Activated naive CD4-positive, alpha-beta T cell treated with anti-CD3 and anti-CD28 coated beads, Interleukin-2, amount 50 U/mL, for 24 hours (primary cell): ENCODE measurements at regions not wholly inside any gene's neighbourhood (a gene's known extent, or its start where the extent isn't known, plus 50 kb on each side); places are given as distances from the start of the nearest gene placed in this dataset.

Source experiments
- H3K27ac Mint-ChIP-seq: one replicate; pipeline ENCODE4 v1.8.0; 2021; ENCODE audit warnings: mild to moderate bottlenecking, mixed read lengths
- H3K27me3 Mint-ChIP-seq: one replicate; pipeline ENCODE4 v1.8.0; 2021; ENCODE audit warnings: mixed read lengths
- H3K36me3 Mint-ChIP-seq: one replicate; pipeline ENCODE4 v1.8.0; 2021; ENCODE audit warnings: mixed read lengths
- H3K4me1 Mint-ChIP-seq: one replicate; pipeline ENCODE4 v1.8.0; 2021; ENCODE audit warnings: mixed read lengths
- H3K4me3 Mint-ChIP-seq: one replicate; pipeline ENCODE4 v1.8.0; 2021; ENCODE audit warnings: mild to moderate bottlenecking, mixed read lengths
- H3K9me3 Mint-ChIP-seq: one replicate; pipeline ENCODE4 v1.8.0; 2021; ENCODE audit warnings: mixed read lengths

DNA sequence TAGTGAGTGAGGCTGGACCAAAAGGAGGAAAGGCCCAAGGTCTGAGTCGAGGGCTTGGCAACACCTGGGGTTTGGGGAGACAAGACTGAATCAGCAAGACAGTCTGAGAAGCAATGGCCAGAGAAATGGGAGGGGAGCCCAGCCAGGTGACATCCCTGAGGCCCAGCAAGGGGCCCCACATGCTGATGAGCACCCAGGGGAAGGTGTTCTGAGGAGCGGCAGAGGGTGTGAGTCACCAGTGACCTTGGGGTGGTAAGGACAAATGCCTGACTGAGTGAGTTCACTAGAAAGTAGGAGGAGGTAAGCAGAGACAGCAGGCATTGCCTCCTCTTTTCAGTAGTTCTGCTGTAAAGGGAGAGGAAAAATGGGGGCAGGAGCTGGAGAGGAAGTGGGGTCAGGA lies 192.4 kb upstream of the GALNT2 start:
- H3K9me3 Mint-ChIP-seq = no peaks in the 10 kb centered on the region
- H3K4me1 Mint-ChIP-seq = no peaks in the 10 kb centered on the region

DNA sequence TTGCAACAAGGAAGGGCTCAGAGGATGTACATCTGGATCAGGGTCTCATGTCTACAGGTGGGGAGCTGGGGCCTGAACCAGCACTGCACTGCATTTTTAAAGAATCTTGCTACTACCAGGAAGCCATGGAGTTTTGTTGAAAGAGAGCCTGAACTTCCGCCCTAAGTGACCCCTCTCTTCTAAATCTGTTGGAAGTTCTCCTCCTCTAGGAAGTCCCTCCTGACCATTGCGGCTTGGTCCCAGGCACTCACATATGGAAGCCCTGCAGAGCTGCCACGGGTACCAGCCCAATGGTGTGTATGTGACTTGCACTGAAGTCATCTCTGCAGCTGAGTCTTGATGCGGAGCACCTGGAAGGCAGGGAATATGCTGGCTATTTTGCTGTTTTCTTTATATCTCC lies 192.0 kb upstream of the GALNT2 start:
- Mint-ChIP-seq H3K9me3 (no peaks in the 10 kb centered on the region), H3K27me3 (no peaks in the 10 kb centered on the region)

More for the DNA sequence above, 192.4 kb upstream of the GALNT2 start:
- H3K36me3 Mint-ChIP-seq = no peaks in the 10 kb centered on the region
- no peak overlapping the region for H3K27ac Mint-ChIP-seq
- no peak overlapping the region for H3K4me3 Mint-ChIP-seq
- H3K27me3 Mint-ChIP-seq = no peaks in the 10 kb centered on the region

DNA sequence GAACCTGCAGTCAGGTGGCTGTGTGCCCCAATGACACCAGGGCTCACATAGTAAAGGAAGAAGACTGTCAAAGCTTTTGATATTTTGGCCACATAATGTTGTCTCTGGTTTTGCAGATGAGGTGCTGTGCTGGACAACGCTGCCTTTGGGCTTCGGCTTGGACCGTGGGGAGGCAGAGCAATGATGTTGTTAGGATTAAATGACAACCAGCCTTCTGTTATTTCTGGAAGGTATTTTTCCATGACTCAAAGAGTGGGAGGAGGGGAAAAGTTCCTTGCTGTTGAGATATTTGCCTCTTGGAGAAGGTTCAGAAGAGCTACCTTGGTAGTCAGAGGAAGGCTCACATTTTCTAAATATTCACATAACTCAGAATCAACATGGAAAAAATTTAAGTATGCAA lies 187.3 kb upstream of the GALNT2 start:
- peaks cover 7% of the 10 kb centered on the region for H3K27me3 Mint-ChIP-seq
- H3K27ac Mint-ChIP-seq = no peak overlapping the region
- H3K36me3 Mint-ChIP-seq = no peaks in the 10 kb centered on the region
- H3K4me3 Mint-ChIP-seq = no peak overlapping the region
- H3K4me1 Mint-ChIP-seq = no peaks in the 10 kb centered on the region
- H3K9me3 Mint-ChIP-seq = no peaks in the 10 kb centered on the region

More for the DNA sequence above, 192.0 kb upstream of the GALNT2 start:
- H3K36me3 Mint-ChIP-seq = no peaks in the 10 kb centered on the region
- no peak overlapping the region for H3K27ac Mint-ChIP-seq
- H3K4me3 Mint-ChIP-seq = no peak overlapping the region
- no peaks in the 10 kb centered on the region for H3K4me1 Mint-ChIP-seq

GRCh38 chr1:229880271-229881170 lies 186.5 kb upstream of the GALNT2 start:
- no peaks in the 10 kb centered on the region for H3K4me1 Mint-ChIP-seq
- no peak overlapping the region for H3K4me3 Mint-ChIP-seq
- H3K9me3 Mint-ChIP-seq = no peaks in the 10 kb centered on the region
- H3K27ac Mint-ChIP-seq = no peak overlapping the region
- H3K36me3 Mint-ChIP-seq = no peaks in the 10 kb centered on the region
- peaks cover 7% of the 10 kb centered on the region for H3K27me3 Mint-ChIP-seq

DNA sequence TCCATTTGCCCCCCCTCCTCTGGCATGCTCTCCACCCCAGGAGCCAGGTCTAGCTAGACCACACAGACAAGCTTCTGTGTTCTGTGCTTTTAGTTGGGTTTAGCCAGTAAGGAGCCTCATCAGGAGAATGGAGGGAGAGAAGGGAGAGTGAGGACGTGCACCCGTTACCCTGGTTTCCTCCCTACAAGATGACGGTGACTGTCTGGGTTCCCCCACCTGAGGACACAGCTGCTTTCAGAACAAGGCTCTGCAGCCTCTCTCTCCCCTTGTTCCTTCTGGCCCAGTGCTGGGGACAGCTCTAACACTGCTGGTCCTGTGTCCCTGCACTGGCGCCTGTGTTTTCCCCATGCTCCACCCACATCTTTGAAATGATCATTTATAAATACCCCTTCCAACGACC lies 184.4 kb upstream of the GALNT2 start:
- Mint-ChIP-seq H3K27ac (no peak overlapping the region), H3K4me3 (no peak overlapping the region), H3K9me3 (no peaks in the 10 kb centered on the region), H3K36me3 (no peaks in the 10 kb centered on the region), H3K4me1 (no peaks in the 10 kb centered on the region), H3K27me3 (peaks cover 7% of the 10 kb centered on the region)

- H3K4me1 Mint-ChIP-seq = no peaks in the 10 kb centered on the region
Observed at GRCh38 chr1:229883504-229884200, 183.4 kb upstream of the GALNT2 start.

GRCh38 chr1:229884765-229885164 lies 182.3 kb upstream of the GALNT2 start:
- H3K9me3 Mint-ChIP-seq = no peaks in the 10 kb centered on the region
- no peak overlapping the region for H3K27ac Mint-ChIP-seq
- no peaks in the 10 kb centered on the region for H3K4me1 Mint-ChIP-seq
- H3K4me3 Mint-ChIP-seq = no peak overlapping the region
- H3K36me3 Mint-ChIP-seq = no peaks in the 10 kb centered on the region
- peaks cover 7% of the 10 kb centered on the region for H3K27me3 Mint-ChIP-seq

More at GRCh38 chr1:229883504-229884200, 183.4 kb upstream of the GALNT2 start:
- no peaks in the 10 kb centered on the region for H3K9me3 Mint-ChIP-seq
- no peak overlapping the region for H3K27ac Mint-ChIP-seq
- H3K36me3 Mint-ChIP-seq = no peaks in the 10 kb centered on the region
- peaks cover 7% of the 10 kb centered on the region for H3K27me3 Mint-ChIP-seq
- no peak overlapping the region for H3K4me3 Mint-ChIP-seq

- Mint-ChIP-seq H3K27ac (no peak overlapping the region), H3K27me3 (peaks cover 7% of the 10 kb centered on the region), H3K4me3 (no peak overlapping the region), H3K9me3 (no peaks in the 10 kb centered on the region), H3K36me3 (no peaks in the 10 kb centered on the region), H3K4me1 (no peaks in the 10 kb centered on the region)
Observed at GRCh38 chr1:229885568-229886495, 181.2 kb upstream of the GALNT2 start.

GRCh38 chr1:229886636-229887035 lies 180.4 kb upstream of the GALNT2 start:
- Mint-ChIP-seq H3K27ac (no peak overlapping the region), H3K9me3 (no peaks in the 10 kb centered on the region), H3K27me3 (peaks cover 7% of the 10 kb centered on the region), H3K4me3 (no peak overlapping the region), H3K4me1 (no peaks in the 10 kb centered on the region), H3K36me3 (no peaks in the 10 kb centered on the region)

DNA sequence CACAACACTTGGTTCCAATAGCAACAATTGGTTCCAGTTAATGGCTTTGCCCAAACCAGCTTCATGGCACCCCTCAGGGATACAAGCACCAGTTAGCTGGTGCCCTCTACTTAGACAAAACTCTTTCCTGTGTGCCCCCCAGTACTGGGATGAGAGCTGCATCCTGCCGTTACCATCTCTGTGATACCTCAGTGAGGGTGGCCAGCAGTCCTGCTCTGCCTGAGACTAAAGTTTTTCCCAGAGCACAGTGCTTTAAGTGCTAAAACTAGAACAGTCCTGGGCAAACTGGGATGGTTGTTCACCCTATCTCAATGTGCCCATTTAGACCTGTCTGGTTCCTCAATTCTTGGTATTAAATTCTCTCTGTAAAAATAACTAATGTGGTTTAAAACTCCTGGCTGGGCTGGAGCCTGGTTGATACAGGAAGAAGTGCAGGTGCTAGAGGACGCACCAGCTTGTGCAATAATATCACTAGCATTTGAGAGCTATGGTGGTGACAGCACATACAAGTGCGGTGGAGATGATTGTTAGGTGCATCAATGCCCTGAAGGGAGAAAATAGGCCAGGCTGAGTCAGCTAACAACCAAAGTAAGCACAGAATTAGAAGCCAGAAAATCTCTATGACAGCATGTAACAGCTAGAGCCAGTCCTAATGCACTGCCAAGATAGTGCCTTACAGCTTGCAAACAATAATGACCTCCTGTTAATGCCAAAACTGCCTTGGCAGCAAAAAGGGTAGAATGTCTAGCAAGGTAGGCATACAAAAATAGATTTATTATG lies 179.8 kb upstream of the GALNT2 start:
- H3K27me3 Mint-ChIP-seq = peaks cover 7% of the 10 kb centered on the region
- no peaks in the 10 kb centered on the region for H3K9me3 Mint-ChIP-seq
- no peaks in the 10 kb centered on the region for H3K36me3 Mint-ChIP-seq
- no peaks in the 10 kb centered on the region for H3K4me1 Mint-ChIP-seq
- H3K4me3 Mint-ChIP-seq = no peak overlapping the region
- H3K27ac Mint-ChIP-seq = no peak overlapping the region

GRCh38 chr1:229888157-229888556 lies 178.9 kb upstream of the GALNT2 start:
- Mint-ChIP-seq H3K9me3 (no peaks in the 10 kb centered on the region), H3K4me3 (no peak overlapping the region), H3K36me3 (no peaks in the 10 kb centered on the region), H3K27ac (no peak overlapping the region), H3K27me3 (peaks cover 4% of the 10 kb centered on the region), H3K4me1 (no peaks in the 10 kb centered on the region)

DNA sequence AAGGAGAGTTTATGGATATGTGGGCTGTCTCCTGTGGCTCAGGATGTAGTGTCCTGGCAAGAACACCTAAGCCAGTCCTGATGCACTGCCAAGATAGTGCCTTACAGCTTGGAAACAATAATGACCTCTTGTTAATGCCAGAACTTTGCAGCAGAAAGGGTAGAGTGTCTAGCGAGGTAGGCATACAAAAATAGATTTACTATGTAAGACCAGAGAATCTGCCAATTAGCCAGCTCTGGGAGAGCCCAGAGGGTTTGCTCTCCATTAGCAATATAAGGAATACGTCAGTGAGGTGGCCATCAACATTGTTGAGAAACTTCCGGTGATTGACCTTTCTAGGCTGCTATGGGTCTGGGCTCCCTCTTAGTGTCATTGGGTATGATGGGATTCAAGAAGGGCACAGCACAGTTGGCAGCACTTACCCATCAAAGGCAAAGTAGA lies 178.5 kb upstream of the GALNT2 start:
- Mint-ChIP-seq H3K9me3 (no peaks in the 10 kb centered on the region), H3K4me3 (no peak overlapping the region), H3K4me1 (no peaks in the 10 kb centered on the region), H3K27ac (no peak overlapping the region), H3K36me3 (no peaks in the 10 kb centered on the region), H3K27me3 (peaks cover 3% of the 10 kb centered on the region)

DNA sequence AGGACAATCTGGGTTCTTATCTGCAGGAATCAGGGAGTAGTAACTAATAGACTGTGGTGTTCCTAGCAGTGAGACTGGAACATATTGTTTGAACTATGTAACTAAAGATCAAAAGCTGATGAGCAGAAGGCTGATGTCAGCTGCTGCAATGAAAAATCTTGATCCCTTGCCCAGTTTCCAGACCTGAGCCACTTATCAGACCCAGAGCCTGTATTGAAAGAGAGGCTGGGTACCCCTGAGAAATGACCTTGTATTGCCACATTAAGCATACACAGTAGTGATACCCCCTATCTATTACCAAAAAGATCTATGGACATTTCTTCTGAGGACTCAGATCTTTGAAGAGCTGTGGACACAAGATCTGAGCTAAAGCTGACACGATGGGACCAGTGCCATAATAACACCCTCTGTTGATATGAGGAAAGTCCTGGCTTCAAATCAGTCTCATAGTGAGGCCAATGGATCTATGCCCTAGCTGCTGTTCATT lies 178.0 kb upstream of the GALNT2 start:
- Mint-ChIP-seq H3K9me3 (no peaks in the 10 kb centered on the region), H3K27me3 (no peaks in the 10 kb centered on the region)

DNA sequence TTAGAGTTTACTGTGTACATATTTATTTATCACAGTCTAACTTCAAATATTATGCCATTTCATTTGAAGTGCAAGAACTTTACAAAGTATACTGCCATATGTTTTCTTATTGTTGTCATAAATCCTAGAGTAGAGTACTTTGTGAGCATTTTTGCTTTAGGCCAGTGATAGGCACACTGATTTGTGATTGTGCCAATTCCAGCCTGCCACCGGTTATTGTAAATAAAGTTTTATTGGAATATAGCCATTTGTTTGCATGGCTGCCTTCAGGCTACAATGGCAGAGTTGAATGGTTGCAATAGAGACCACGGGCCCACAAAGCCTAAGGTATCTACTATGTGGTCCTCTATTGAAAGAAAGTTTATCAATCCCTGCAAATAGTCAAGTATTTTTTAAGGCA lies 175.8 kb upstream of the GALNT2 start:
- Mint-ChIP-seq H3K27ac (no peak overlapping the region), H3K27me3 (peaks cover 6% of the 10 kb centered on the region), H3K36me3 (no peaks in the 10 kb centered on the region), H3K4me1 (no peaks in the 10 kb centered on the region), H3K4me3 (no peak overlapping the region), H3K9me3 (no peaks in the 10 kb centered on the region)

More for the DNA sequence above, 178.0 kb upstream of the GALNT2 start:
- Mint-ChIP-seq H3K36me3 (no peaks in the 10 kb centered on the region), H3K4me3 (no peak overlapping the region), H3K4me1 (no peaks in the 10 kb centered on the region), H3K27ac (no peak overlapping the region)
